CD4-positive, alpha-beta T cell treated with Interferon alpha-2 for 1 hour (primary cell): ENCODE measurements at regions not wholly inside any gene's neighbourhood (a gene's known extent, or its start where the extent isn't known, plus 50 kb on each side); places are given as distances from the start of the nearest gene placed in this dataset.

Experiments
- DNase-seq, 2 donors: peaks; one replicate each; pipeline ENCODE4 v3.0.0-alpha.2; 2020 to 2022

DNA sequence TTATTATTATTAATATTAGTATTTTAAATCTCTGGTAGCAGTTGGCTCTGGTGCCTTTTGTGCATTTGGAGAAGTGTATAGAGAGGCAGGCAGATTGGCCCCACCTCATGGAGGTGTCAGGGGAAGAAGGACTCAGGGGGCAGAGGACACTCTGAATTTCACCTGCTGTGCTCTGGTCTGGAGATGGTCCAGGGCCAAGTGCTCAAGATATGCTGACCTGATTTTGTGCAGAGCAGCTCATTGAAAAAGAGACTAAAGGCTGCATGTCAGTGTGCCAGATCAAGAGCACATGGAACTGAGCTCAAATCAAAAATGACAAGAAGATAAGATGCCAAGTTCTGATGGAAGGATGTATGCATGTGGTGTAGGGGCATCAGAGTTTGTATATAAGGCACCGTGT lies 323.6 kb upstream of the TNP1 start:
- no peak for DNase-seq

DNA sequence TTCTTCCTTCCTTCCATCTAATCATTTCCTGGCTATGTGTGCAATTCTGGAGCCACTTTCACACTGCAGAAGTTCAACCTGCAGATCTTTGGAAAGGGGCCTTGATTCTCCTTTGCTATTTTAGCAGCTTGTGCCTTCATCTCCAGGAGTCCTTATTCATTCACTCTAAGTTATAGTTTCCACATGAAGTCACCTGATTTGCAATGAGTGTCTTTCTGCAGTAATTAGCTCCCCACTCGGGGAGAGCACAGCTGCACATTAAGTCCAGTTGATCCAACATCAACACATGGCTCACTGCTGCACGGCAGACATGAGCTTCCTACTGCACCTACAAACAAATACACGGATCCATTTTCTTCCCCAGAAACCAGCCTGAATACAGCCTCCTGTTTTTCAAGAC lies 323.1 kb upstream of the TNP1 start:
- no peak for DNase-seq

GRCh38 chr2:217181512-217181911 lies 321.6 kb upstream of the TNP1 start:
- no peak for DNase-seq

DNA sequence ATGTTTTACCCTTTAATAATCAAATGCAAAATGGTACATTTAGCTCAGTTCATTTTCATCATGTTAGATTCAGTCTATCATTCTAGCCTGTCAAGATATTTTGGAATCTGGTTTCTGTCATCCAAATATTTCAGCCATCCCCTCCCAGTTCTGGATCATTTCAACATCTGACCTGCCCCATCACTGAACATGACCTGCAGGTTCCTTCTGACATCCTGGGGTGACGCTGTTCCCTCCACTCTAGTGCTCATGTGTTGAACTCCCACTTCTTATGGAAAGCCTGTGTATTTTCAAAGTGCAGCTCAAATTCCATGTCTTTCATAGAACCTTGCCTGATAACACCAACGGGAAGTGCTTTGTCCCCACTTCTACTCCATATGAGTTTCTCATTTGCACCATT lies 320.0 kb upstream of the TNP1 start:
- no peak for DNase-seq

GRCh38 chr2:217178341-217178740 lies 318.5 kb upstream of the TNP1 start:
- no peak for DNase-seq

GRCh38 chr2:217177720-217178119 lies 317.9 kb upstream of the TNP1 start:
- no peak for DNase-seq

DNA sequence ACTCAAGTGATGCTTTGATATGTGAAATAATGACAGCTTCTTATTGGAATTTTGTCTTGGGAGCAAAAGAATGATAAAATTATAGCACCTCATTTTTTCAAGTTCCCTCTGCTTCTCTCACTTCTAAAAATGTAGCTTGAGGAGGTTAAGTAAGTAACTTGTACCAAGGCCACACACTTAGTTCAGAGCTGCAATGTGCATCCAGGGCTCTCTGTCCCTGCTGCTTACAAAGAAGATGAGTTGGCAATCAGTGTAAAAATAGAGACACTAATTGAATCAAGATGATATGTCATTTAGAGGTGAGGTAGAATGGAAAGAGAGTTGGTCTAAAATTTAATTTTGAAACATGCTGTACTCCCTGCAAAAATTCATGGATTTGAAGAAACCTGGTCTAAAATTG lies 312.0 kb upstream of the TNP1 start:
- DNase-seq = no peak

GRCh38 chr2:217168496-217168895 lies 308.6 kb upstream of the TNP1 start:
- DNase-seq = no peak

GRCh38 chr2:217167531-217167930 lies 307.7 kb upstream of the TNP1 start:
- no peak for DNase-seq

DNA sequence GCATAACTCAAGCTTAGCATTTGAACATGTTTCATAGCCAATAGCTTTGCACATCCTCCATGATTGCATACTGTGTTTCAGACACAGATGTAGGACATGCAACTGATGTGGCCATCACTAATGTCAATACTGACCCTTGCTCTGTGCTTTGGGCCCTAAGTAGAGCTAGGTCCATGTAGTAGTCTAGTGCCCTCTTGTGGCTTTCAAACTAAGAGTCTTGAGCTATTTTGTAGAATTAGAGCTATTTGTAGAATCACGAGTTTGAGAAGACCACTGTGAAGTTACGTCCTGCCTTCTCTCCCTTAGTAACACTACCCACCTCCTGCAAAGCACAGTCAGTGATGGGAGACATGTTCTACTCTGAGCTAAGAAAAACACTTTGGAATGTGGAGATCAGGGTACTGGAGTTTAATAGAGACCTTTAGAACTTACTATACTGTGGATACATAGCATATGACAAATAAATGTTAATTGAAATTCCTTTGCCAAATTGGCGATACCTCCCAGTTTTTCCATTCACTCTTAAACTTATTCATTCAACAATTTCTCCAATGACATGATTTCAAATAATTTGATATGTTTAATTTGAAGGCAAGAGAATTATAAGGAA lies 306.5 kb upstream of the TNP1 start:
- DNase-seq = no peak

DNA sequence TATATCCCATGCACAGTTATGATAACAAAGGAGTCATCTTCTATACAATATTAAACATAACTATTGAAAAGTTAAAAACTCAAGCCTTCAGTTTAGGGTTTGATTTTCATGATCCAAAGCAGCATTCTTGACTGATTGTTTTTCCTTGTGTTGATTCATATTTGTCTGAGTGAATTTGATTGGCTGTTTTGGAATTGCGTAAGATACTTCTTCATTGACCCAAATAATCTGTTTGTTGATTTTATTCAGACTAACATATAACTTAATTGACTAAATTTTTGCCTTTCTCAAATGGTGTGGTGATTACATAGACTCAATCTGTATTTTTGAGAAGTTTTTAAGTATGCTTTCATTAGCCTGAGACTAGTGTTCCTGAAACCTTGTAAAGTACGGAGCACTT lies 305.7 kb upstream of the TNP1 start:
- no peak for DNase-seq

- DNase-seq = no peak
Measured at GRCh38 chr2:217163987-217164386, 304.1 kb upstream of the TNP1 start.

DNA sequence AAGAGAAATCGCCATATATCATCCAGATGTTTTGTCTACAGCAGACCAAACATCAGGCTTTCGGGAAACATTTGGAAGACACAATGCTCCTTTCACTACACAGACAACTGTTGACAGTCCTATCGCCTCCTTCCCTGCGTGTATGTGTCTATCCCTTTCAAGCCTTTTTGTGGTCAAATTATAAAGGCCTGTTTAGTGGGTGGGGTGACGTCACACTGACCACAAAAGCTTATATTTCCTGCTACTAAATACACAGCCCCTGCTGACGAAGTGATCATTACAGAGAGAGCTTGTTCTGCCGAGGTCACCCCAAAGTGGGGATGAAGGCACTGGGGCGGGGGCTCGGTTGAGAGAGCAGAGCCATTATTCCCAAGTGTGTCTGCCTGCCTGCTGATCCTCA lies 302.7 kb upstream of the TNP1 start:
- DNase-seq = peak in 1 of 2 donors; percentile 6

- DNase-seq = no peak
Measured at GRCh38 chr2:217160978-217161973, 301.4 kb upstream of the TNP1 start.

- DNase-seq = no peak
Measured at GRCh38 chr2:217160103-217160743, 300.4 kb upstream of the TNP1 start.

GRCh38 chr2:217158928-217159327 lies 299.1 kb upstream of the TNP1 start:
- no peak for DNase-seq

DNA sequence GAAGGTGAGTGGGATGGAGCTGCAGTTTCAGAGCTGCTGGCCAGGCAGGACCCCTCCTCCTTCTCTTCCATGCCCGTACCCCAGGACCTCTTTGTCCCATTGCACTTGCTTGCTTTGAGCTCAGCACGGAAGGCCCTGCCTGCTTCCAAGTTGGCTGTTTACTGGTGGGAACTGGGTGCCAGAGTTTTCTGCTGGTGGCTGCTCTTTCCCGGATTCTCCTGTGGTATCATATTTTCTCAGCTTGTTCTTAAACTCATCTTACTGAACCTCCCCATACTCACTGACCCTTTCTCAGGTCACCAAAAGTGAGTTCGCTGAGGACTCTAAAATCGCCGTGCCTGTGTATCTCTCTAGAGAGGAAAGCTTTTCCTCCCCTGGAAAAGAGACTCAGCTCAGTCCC lies 297.7 kb upstream of the TNP1 start:
- DNase-seq = no peak

DNA sequence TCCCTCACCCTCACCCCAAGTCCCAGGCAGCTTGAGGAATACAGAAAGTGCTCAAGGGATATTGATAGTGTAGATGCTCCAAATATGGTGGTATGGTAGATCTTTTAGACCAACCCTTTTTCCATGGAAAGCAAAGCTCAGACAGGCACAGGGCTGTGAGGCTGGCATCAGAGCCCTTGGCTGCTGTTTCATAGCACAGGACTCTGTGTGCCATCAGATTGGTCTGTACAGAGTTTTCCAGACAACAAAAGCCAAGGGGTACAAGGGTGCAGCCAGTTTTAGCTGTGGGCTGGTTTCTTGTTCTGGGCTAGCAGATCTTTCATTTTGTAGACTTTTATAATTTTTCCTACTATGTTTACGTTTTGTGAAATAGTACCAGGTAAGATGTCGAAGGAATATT lies 296.9 kb upstream of the TNP1 start:
- DNase-seq = no peak

GRCh38 chr2:217154923-217155322 lies 295.1 kb upstream of the TNP1 start:
- no peak for DNase-seq

DNA sequence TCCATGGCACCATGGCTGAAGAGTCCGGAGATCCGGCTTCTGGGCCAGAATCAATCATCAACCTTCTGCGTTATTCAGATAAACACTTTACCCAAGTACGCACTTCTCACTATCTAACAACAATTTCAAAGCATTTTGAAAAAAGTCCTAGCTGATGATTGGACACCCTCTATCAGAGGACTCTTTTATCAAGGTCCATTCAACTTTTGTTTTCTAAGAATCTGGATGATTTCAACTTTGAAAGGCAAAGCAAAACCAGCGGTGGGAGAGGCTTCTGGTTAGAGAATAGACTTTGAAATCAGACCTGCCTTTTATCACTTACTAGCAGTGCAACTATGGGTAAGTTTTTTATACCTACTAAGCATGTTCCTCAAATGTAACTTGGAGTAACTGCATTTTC lies 293.6 kb upstream of the TNP1 start:
- no peak for DNase-seq

GRCh38 chr2:217152831-217153230 lies 293.0 kb upstream of the TNP1 start:
- DNase-seq = no peak

DNA sequence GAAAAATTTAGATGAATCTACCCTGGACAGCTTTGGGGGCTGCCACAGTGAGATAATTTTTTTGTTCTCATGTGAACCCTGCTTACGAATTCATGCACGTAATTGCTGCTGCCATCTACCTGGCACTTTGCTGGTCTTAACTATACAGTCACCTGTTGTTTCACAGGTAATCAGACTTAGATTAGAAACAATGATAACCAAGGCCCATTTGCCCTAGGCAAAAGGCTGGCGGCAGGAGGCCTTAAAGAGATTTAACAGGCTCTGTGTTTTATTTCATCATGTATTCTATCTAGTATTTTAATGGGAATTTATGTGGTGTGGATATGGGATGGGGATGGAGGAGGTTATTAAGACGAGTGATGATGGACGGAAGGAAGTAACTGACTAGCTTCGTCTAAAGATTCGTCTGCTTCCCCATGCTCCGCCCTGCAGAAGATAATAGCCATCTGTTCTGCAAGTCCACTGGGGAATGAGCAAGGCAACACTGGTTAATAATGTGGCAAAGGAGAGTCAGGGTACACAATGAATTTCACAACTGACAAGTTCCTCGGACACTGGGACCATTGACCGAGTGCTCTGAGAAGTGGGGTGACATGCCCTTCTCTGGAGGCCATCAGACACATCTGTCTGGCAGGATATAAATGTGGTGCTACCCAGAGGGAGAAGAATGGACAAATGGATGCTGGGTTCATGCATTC lies 291.8 kb upstream of the TNP1 start:
- no peak for DNase-seq

GRCh38 chr2:217150236-217150635 lies 290.4 kb upstream of the TNP1 start:
- DNase-seq = no peak
